Chondrocyte (in vitro differentiated cells): ENCODE measurements at regions not wholly inside any gene's neighbourhood (a gene's known extent, or its start where the extent isn't known, plus 50 kb on each side); places are given as distances from the start of the nearest gene placed in this dataset.

Experiments
- DNase-seq: peaks from one replicate; pipeline ENCODE4 v3.0.0; 2021; ENCODE audit warnings: mixed read lengths, low spot score
- H3K27ac Mint-ChIP-seq: one replicate; pipeline ENCODE4 v1.8.0; 2021; ENCODE audit warnings: mild to moderate bottlenecking, moderate library complexity, mixed read lengths; ENCODE audit not compliant: unreplicated experiment
- H3K27me3 Mint-ChIP-seq: 2 replicates; pipeline ENCODE4 v1.8.0; 2021; ENCODE audit warnings: low read depth, mixed read lengths
- H3K36me3 Mint-ChIP-seq: 2 replicates; pipeline ENCODE4 v1.8.0; 2021; ENCODE audit warnings: low read depth, mixed read lengths
- H3K4me1 Mint-ChIP-seq: 2 replicates; pipeline ENCODE4 v1.8.0; 2021; ENCODE audit warnings: low read depth, mild to moderate bottlenecking, mixed read lengths
- H3K4me3 Mint-ChIP-seq: one replicate; pipeline ENCODE4 v1.8.0; 2021; ENCODE audit warnings: mild to moderate bottlenecking, moderate library complexity, mixed read lengths; ENCODE audit not compliant: unreplicated experiment
- H3K9me3 Mint-ChIP-seq: 2 replicates; pipeline ENCODE4 v1.8.0; 2021; ENCODE audit warnings: low read depth, mixed read lengths
- CTCF ChIP-seq: fragments of 200-600 bp; sonication (generic); IDR thresholded peaks from 2 replicates; pipeline ENCODE4 v1.5.0; 2021; ENCODE audit warnings: antibody characterized with exemption, mild to moderate bottlenecking, moderate library complexity

- Mint-ChIP-seq H3K27ac (no peak overlapping the region), H3K4me1 (peaks cover 2% of the 10 kb centered on the region), H3K36me3 (no peaks in the 10 kb centered on the region), H3K27me3 (peaks cover 67% of the 10 kb centered on the region), H3K9me3 (no peaks in the 10 kb centered on the region), H3K4me3 (no peak overlapping the region)
- DNase-seq, result no peak
- TF ChIP-seq CTCF, result no peak
These were observed 58.9 kb upstream of the LINGO1 start for GRCh38 chr15:77691607-77692006.

DNA sequence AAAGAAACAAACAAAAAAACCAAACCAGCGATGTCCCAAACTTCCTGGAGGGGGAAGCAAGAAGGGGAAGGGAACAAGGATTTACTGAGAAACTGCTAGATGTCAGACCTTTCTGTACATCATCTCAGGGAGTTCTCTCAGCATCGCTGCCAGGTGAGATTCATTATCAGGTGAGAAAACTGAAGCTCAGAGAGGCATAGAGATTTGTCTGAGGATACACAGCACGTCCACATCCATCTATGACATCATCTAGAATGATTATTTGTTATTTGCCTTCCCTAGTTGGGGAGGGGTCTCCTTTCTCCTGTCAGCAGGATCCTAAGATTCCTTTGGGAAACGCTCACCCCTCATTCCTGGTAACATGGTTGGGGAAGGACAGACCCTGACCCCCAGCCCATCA, 57.1 kb upstream of the LINGO1 start:
- no peaks in the 10 kb centered on the region for H3K4me1 Mint-ChIP-seq
- no peak overlapping the region for H3K4me3 Mint-ChIP-seq
- no peaks in the 10 kb centered on the region for H3K9me3 Mint-ChIP-seq
- no peak for DNase-seq
- H3K27me3 Mint-ChIP-seq, result peaks cover 68% of the 10 kb centered on the region
- no peak overlapping the region for H3K27ac Mint-ChIP-seq
- no peak for TF ChIP-seq CTCF
- no peaks in the 10 kb centered on the region for H3K36me3 Mint-ChIP-seq

DNA sequence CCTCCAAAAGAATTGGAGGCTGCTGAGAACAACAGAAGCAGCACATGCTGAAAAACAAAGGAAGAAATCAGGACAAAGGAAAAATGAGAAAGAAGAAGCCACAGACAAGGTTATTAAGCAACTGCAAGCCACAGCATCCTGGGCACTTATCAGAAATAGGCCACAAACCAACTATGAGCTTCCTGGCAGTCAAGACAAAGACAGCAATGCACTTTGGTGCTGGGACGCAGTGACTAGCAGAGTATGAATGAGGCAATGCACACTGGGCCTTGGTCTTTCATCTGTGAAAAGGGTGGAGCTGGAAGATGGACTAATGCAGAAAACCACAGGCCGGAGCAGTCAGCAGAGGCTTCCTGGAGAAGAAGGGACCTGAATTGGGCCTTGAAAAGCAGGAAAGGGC, 56.0 kb upstream of the LINGO1 start:
- Mint-ChIP-seq H3K4me1 (no peaks in the 10 kb centered on the region), H3K36me3 (no peaks in the 10 kb centered on the region), H3K27ac (no peak overlapping the region), H3K4me3 (no peak overlapping the region), H3K27me3 (peaks cover 59% of the 10 kb centered on the region), H3K9me3 (no peaks in the 10 kb centered on the region)
- no peak for TF ChIP-seq CTCF
- DNase-seq, result no peak

DNA sequence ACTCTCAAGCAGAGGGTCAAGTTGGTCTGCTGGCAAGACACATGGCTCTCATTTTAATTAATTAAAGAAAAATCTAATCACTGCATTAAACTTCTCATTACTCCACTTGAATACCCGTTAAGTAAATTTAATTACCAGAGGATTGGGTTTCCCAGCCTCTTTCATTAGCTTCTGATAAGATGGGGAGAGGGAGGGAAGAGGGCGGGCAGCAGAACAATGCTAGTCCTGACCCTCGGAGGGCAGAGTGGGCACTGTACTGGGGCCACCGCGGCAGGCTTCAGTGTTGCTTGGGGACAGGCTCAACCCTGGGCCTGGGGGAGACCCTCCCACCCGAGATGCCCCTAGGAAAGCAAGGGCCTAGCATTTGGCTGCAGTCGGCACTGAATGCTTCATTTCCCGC, 55.6 kb upstream of the LINGO1 start:
- H3K4me3 Mint-ChIP-seq, result no peak overlapping the region
- no peaks in the 10 kb centered on the region for H3K36me3 Mint-ChIP-seq
- no peaks in the 10 kb centered on the region for H3K4me1 Mint-ChIP-seq
- no peaks in the 10 kb centered on the region for H3K9me3 Mint-ChIP-seq
- peaks cover 54% of the 10 kb centered on the region for H3K27me3 Mint-ChIP-seq
- no peak for TF ChIP-seq CTCF
- no peak for DNase-seq
- H3K27ac Mint-ChIP-seq, result no peak overlapping the region

DNA sequence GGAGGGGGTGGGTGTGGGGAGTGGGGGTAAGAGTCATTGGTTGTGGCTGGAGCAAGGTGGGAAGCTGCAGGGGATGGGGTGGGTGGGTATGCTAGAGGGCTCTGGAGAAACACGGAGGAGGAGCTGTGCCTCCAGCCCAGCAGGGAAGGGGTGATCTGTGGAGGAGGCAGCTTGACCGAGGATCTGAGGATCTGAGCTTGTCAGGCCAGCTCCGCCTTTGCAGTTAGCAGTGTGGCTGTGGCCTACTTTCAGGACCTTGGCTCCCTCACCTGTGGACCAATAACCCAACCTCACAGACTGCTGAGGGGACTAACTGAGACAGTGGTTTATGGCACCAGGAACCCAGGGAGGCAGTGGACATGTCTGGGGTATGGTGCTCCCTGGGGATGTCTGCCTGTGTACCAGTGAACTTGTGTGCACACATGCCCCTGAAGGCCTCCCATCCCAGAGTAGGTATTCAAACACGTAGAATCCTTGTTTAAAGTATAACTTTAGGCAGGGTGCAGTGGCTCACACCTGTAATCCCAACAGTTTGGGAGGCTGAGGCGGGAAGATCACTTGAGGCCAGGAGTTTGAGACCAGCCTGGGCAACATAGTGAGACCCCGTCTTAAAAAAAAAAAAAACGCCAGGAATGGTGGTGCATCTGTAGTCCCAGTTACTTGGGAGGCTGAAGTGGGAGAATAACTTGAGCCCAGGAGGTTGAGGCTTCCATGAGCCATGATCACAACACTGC, 52.5 kb upstream of the LINGO1 start:
- Mint-ChIP-seq H3K9me3 (peaks cover 6% of the 10 kb centered on the region), H3K4me1 (no peaks in the 10 kb centered on the region), H3K27ac (no peak overlapping the region), H3K36me3 (peaks cover 6% of the 10 kb centered on the region), H3K27me3 (peaks cover 55% of the 10 kb centered on the region), H3K4me3 (no peak overlapping the region)
- no peak for DNase-seq
- TF ChIP-seq CTCF, result no peak
